ENCODE measurements at regions not wholly inside any gene's neighbourhood (a gene's known extent, or its start where the extent isn't known, plus 50 kb on each side); places are given as distances from the start of the nearest gene placed in this dataset.

DNA sequence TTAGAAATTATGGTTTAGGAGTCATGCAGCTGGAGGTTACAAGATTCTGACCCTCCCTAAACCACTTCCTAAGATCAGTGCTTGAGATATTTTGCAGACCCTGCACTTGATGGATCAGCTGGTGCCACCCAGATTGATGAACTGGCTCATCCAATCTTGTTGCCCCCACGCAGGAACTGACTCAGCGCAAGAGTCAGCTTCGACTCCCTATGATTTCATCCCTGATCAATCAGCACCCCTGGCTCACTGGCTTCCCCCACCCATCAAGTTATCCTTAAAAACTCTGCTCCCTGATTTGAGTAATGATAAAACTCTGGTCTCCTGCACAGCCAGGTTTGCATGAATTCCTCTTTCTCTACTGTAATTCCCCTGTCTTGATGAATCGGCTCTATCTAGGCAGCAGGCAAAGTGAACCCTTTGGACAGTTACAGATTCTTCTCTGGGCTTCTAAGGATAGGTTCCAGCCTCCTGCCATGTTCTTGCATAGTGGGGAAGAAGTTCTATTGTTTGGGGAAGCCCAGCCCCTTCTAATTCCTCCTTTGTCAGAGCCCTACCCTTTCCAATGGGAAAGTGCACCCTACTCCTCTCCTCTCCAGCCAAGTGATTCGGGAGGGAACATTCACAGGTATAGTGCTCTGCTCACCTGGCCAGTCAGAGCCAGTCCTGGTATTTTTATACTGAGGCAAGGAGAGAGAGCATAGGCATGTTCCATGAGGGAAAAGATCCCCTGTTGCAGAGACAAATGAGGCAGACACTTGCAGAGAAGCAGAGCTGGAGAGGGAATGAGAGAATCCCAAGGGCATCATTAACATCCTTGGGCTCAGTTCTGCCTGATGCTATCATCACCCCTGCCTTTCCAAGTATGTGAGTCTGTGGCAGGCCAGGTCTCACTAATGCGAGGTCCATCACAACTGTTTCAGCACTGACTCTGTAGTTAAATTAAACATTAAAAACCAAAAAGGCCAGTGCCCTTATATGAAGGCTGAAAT is 224.4 kb upstream of the GALNT17 start:
- DNase-seq, result no peak

DNA sequence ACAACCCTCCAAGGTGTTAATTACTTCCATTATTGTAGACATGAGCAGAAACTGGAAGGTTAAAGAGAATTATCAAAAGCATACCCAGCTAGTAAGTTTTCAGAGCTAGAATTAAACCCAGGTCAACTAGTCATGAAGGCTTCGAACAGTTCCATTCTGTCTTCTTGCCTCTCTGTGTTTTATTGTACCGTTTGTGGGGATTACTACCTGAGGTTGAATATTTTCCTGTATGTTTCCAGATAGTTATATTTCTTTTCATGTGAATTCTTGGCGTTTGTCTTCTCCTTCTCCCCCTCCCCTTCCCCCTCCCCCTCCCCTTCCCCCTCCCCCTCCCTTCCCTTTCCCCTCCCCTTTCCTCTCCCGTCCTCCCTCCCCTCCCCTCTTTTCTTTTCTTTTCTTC is 218.0 kb upstream of the GALNT17 start:
- DNase-seq, result no peak

DNA sequence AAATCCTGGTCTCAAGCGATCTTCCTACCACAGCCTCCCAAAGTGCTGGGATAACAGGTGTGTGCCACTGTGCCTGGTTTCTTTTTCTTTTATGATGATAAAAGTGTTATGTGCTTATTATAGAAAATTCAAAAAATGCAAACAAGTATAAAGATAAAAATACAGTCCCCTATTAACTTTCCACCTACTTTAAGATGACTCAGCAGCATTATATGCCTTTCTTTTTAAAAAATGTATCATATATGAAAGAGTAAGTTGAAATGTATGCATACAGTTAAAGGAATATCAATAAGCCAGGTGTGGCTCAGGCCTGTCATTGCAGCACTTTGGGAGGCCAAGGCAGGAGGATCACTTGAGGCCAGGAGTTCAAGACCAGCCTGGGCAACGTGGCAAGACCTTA is 216.9 kb upstream of the GALNT17 start:
- no peak for DNase-seq

DNA sequence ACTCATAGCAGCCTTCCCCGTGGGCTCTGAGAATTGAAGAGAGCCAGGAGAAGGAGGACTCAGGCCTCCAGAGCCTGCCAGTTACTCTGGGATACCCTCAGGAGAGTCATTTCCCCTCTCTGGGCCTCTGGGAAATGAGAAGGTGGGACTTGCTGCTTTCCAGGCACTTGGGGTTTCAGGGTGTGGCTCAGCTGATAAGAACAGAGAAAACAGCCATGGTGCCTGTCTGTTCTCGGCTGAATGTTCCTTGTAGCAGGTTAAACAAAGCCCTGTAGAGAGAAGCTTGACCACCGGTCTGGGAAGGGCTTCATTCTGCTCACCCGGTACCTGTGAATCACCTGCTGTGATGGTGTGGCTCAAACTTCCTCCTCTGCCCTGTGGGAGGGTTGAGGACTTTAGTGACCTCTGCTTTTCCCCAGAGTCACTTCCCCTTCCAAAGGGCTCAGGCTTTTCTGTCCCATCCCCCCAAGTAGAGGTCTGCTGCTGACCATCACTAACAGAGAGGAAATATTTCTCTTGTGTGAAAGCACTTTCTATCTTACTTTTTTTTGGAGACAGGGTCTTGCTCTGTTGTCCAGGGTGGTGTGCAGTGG is 212.4 kb upstream of the GALNT17 start:
- no peak for DNase-seq

DNA sequence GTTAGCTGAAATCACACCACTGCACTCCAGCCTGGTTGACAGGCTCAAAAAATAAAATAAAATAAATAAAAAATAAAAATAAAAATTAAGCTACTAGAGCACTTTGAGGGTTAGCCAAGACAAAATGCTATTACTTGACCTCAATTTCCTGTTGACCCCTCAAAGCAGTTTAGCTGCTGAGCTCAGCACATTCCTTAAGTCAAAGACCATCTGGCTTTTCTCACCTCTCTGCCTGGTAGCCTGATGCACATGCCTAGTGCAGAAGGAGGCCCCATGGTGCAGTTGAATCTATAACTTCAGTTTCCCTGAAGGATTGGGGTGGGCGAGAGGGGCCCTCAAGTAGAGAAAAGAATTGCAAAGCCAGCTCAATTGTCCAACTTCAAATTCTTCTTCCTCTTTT is 211.1 kb upstream of the GALNT17 start:
- DNase-seq, result no peak

DNA sequence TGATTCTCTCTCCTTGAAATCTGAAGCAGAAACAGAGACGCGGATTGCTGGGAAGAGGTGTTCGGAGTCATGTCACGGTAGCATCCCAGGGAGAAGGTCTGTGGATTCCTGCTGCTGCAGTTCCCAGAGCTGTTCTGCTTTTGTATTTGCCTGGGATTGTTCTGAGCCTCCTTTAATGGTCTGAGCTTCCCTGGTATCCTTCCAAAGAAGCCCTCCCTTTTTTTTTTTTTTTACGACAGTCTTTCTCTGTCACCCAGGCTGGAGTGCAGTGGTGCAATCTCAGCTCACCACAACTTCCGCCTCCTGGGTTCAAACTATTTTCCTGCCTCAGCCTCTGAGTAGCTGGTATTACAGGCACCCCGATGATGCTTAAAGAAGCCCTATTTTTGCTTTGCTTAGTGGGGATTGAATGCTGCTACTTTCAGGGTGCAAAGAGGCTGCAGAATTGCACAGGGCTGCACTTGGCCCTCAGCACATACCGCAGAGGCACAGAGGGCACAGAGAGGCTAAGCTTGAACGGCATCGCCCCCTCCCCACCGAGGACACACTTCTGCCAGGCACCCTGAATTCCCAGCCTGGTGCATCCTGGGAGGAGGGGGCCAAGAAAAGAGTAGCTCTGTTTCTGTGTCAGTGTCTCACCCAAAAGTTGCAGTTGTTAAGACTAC is 208.6 kb upstream of the GALNT17 start:
- no peak for DNase-seq

DNA sequence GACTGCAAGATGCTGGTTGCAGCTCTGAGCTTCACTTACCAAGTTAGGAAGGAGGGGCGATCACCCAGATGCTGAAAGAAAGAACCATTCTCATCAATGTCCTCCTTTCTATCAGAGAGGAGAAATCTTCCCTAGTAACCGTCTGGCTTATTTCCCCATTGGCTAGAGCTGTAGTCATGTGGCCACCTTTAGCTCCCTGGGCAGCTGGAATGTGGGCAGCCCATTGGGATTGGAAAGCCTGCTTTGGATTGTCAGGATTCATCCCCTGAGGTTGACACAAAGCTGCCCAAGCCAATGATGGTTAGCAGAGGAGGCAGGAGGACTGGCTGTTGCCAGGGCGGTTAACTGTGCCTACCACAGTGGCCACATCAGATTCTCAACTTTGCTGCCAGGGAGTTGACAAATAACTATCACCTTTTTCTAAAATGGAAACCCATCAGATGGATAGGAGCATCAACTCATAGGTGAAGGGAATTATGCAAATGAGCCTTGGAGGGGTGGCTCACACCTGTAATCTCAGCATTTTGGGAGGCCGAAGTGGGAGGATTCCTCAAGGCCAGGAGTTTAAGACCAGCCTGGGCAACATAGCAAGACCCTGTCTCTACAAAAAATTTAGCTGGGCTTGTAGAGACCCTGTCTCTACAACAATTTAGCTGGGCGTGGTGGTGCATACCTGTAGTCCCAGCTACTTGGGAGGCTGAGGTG is 206.4 kb upstream of the GALNT17 start:
- DNase-seq, result no peak

DNA sequence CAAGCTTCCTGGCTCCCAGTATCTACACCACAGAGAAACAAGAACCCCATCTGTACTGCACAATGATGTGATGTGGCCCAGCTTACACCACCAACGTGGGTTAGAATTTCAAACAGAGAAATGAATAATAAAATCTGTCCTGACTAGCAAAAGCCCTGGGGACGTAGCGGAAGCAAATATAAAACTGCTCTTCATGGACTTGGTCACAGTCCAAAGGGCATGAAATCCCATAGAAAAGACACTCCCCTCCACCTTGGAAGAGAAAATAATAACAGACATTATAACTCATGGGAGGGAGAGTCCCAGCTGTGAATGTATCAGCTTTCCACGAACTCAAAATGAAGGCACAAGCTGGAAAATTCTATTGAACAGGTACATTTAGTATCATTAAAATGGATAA is 205.3 kb upstream of the GALNT17 start:
- no peak for DNase-seq

DNA sequence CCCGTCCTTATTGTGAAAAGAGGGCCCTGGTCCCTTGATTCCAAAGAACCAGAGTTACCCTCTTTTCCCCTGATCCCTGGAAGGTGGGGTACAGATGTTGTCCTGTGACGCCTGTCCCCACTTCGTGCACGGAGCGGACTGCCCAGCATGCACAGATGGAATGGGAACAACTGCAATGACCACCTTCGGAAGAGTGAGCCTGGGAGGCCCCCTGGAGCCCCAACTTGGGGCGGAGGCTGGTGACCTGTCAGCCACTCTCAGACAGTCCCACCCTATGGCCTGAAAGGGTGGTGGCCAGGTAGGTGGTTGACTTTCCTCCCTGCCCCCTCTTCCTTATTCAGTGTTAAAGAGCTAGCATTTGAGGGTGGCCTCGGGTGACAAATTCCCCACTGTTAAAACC is 196.6 kb upstream of the GALNT17 start:
- no peak for DNase-seq

DNA sequence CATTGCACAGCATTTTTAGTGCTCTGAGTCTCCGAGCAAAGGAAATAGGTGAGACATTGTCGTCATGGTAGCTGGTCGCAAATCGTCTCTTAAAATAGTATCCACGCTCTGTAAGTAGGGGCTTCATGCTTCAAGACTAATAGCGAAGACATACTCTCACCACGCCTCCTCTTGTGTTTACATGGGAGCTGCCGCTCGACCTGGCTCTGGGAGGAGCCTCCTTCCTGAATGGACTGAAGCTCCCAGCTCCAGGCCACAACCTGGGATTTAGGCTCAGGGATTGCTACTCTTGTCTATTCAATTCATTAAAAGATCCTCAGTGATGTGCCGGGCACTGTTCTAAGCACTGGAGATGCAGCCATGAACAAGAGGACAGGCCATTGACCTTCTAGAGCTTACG is 196.1 kb upstream of the GALNT17 start:
- no peak for DNase-seq

DNA sequence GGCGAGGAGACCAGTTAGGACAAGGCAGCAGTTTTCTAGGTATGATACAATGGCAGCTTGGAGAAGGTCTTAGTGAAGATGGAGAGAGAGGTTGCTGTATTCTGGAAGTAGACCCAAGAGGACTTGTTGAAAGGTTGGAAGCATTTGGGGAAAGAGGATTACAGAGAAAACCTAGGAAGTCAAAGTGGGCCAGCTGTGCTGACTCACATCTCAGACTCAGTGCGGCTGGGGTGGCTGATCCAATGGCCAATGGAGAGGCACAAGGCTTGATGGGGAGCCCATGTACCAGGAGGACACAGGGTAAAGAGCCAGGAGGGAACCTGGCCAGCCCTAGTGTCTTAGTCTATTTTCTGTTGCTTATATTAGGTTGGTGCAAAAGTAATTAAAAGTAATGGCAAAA is 194.5 kb upstream of the GALNT17 start:
- no peak for DNase-seq

DNA sequence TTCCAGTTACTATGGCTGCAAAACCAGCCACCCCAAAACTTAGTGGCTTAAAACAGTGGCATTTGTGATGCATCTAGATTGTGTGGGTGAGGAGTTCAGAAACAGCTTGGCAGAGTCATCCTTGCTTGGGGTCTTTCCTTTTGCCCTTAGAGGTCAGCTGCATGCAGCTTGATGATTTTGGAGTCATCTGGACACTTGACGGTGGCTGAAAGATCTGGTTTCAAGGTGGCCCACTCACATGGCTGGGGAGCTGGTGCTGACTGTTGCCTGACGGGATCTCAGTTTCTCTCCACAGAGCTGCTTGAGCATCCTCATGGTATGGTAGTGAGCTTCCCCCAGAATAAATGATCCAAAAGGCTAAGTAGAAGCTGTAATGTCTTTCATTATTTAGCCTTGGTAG is 191.3 kb upstream of the GALNT17 start:
- DNase-seq, result no peak

DNA sequence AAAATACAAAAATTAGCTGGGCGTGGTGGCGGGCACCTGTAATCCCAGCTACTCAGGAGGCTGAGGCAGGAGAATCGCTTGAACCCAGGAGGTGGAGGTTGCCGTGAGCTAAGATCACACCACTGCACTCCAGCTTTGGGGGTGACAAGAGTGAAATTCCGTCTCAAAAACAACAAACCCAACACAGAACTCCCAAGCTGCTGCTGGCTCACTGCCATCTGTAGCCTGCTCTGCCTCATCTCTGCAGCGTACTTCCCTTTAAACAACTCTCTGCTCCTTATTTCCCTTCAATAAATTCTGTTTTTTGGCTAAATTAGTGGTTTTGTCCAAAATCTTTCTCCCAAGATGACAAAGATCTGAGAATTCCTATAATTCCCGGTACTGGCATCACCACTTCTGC is 189.2 kb upstream of the GALNT17 start:
- DNase-seq, result no peak

DNA sequence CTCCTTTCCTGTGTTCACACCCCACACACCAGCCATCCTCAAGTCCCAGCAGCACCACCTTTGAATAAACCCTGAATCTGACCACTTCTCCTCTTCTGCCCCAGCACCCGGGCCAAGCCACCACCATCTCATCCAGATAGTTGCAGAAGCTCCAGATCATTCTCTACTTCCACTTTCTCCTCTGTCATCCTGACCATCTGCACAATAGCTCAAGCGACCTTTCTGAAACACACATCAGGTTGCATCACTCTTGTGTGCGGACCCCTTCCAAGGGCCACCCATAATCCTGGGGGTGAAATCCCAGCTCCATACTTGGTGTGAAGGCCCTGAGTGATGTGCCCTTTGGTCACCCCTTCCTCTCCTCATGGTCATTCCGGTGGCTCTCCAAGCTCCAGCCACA is 187.4 kb upstream of the GALNT17 start:
- no peak for DNase-seq

DNA sequence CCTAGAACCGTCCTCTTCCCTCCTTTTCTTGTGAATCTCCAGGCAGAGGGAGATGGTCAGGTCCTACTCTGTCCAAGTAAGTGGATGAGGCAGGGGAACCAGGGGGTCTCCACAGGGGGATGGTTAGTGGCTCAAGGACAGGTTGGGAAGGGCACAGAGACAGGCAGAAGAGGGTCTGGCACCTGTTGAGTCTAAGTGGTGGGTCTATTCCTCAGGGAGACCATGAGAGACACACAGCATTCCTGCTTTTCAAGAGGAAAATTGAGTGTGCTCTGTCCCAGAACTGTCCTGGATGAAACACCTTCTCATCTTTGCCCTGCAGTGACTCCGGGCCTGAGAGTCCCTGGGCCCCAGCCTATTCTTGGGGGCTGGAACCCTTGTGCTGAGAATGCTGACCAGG is 184.8 kb upstream of the GALNT17 start:
- DNase-seq, result no peak

DNA sequence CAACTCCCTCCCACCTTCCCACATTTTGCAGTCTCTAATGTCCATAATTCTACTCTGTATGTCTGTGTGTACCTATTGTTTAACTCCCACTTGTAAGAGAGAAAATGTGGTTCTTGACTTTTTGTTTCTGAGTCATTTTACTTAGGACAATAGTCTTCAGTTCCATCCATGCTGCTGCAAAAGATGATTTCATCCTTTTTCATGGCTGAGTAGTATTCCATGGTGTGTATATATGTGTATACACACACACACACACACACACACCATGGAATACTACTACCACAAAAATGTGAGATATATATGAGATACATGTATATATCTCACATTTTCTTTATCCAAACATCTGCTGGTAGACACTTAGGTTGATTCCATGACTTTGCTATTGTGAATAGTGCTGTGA is 182.1 kb upstream of the GALNT17 start:
- DNase-seq, result no peak

DNA sequence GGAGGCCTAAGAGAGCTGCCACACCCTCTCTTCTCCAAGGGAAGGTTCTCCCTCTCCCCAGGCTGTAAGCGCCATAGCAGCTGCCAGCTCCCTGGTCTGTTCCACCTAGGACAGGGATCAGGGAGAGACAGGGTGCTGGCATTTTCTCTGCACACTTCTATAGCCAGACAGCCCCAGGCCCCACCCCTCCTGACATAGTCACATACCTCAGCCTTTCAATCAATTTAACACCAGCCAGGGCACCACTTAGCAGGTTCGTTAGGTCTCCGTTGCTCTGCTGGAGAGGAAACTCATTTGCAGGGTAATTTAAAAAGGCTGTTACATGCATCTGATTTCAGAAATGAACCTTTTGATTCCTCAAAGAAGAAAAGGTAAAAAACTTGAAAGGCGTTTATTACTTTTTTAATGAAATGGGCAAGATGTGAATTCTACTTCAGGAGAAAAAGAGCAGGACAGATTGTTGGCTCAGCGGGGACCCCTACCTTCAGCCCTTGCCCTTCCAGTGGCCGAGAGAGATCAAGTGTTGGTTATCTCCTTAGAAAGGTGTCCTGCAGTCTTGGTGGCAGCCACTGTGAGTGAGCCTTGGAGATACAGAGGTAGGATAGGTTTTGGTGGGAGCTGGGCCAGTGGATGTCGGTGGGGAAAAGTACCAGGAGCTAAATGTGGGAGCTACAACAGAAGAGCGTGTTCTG is 180.5 kb upstream of the GALNT17 start:
- DNase-seq, result no peak

DNA sequence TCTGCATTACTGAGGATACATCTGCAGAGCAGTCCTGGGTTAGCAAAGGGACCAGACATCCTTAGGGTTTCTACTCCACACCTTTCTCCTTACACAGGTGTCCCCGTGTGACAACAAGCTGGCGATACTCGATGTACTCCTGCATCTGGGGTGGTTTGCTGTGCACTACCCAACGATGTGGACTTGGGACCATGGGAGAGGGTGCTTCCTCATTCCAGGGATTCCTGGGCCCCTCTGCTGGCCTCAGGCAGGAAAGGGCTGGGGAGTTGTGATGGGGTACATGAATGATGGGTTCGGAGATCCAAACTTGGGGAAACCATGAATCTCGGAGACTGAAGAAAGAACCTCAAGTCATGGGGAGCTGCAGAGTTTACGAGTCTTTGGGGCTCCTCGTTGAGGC is 179.6 kb upstream of the GALNT17 start:
- no peak for DNase-seq

DNA sequence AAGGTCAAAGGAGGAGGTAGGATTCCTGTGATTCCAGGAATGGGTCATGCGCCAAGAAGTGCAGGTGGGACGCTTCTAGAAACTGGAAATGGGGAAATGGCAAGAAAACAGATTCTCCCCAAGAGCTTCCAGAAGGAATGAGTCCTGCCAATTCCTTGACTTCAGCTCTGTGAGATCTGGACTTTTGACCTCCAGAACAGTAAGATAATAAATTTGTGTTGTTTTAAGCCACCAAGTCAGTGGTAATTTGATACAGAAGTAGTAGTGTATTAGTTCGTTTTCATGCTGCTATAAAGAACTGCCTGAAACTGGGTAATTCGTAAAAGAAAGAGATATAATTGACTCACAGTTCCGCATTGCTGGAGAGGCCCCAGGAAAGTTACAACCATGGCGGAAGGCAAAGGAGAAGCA is 178.6 kb upstream of the GALNT17 start:
- DNase-seq, result no peak

DNA sequence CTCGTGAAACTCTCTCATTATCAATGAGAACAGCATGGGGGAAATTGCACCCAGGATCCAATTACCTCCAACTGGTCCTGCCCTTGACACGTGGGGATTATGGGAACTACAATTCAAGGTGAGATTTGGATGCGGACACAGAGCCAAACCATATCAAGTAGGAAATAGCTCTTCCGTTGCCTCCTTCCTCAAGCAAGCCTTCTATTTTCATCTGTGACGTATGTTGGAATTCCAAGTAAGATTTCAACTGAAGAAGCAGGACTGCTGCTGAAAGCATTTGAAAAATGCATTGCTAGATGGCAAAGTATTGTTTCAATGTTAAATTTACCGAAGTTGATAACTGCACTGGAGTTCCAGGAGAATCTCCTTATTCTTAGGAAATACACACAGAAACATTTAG is 178.1 kb upstream of the GALNT17 start:
- DNase-seq, result no peak

DNA sequence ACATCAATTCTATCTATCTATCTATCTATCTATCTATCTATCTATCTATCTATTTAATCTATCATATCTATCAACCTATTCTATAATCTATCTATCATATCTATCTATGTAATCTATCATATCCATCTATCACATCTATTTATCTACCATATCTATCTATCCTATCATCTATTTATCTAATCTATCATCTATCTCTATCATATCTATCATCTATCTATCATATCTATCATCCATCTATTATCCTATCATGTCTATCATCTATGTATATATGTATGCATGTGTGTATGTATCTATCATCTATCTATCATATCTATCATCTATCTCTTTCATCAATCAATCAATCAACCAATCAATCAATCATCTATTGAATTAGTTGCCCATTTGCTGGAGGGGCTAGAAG is 159.3 kb upstream of the GALNT17 start:
- DNase-seq, result no peak

DNA sequence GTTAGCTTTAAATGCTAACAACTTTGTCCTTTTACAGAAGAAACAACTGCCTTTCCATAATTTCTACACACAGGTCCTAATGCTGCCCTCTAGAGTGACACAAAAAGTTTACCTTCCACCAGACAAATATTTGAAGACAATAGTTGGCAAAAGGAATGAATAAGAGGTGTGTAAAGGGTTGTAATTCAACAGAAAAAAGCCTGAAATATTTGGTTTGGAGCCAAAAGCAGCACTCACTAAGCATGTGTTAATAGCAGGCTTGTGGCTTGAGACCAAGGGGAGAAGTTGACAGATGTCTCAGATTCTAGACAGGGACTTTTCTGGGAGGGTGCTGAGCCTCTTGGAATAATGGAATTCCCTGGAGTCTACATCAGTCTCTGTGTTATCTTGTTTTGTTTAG is 156.2 kb upstream of the GALNT17 start:
- no peak for DNase-seq

DNA sequence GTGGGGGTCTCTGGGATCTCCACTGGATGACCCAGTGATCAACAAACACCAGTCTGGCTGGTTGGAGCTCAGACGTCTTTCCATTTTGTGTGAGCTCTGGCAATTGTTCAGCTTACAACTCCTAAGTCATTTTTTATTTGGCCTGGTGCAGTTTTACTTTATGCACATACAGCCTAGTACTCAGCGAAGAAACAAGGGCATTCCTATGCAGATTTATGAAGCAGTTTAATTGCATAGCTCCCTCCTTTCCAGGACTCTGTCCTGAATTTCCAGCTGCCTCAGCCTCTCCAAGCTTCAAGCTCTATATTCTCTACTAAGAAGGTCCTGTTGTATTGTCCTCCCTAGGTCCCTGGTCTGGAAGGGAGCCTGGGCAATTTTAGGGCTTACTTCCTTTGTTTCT is 145.6 kb upstream of the GALNT17 start:
- DNase-seq, result no peak

Data from stimulated activated CD4-positive, alpha-beta T cell treated with anti-CD3 and anti-CD28 coated beads, Interleukin-12 subunit alpha, Interleukin-12 subunit beta, amount 100 ng/mL, for 4 hours (primary cell).